ENCODE measurements at regions not wholly inside any gene's neighbourhood (a gene's known extent, or its start where the extent isn't known, plus 50 kb on each side); places are given as distances from the start of the nearest gene placed in this dataset.

DNA sequence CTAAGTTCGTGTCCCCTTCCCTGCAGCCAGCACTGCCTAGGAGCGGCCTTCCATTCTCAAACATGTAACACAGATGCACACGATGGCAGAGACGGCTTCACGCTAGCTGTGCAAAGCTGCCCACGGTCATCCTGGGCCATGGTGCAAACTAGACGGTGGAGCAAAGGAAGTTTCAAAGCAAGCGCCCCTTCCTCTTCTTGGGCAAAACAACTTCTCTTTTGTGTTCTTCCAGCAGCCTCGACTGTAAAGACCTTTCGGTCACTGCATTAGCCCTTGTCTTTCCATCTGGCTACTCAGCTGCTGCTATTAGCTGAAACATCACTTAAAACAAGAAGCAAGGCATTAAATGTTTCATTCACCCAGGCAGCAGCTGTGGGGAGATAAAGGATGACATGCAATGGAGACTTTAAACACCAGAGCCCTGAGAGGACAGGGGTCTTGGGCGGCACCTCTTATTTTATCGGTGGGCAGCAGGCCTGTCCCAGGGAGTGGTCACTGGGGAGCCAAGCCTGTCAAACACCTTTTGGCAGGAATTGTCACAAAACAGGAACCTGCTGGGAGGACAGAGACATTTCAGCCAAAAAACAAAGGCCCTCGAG lies 214.8 kb downstream of the KLF6 start:
- no peak for DNase-seq (ENCODE audit: low read depth)
- Histone ChIP-seq H3K4me3 (ENCODE audit: low read depth, low read length) (no peak overlapping the region), H3K36me3 (ENCODE audit: control insufficient read depth, insufficient read depth, low read length) (no peaks in the 10 kb centered on the region), H3K27me3 (ENCODE audit: control insufficient read depth, insufficient read depth, low read length) (no peaks in the 10 kb centered on the region)
- TF ChIP-seq, protein P1, sequence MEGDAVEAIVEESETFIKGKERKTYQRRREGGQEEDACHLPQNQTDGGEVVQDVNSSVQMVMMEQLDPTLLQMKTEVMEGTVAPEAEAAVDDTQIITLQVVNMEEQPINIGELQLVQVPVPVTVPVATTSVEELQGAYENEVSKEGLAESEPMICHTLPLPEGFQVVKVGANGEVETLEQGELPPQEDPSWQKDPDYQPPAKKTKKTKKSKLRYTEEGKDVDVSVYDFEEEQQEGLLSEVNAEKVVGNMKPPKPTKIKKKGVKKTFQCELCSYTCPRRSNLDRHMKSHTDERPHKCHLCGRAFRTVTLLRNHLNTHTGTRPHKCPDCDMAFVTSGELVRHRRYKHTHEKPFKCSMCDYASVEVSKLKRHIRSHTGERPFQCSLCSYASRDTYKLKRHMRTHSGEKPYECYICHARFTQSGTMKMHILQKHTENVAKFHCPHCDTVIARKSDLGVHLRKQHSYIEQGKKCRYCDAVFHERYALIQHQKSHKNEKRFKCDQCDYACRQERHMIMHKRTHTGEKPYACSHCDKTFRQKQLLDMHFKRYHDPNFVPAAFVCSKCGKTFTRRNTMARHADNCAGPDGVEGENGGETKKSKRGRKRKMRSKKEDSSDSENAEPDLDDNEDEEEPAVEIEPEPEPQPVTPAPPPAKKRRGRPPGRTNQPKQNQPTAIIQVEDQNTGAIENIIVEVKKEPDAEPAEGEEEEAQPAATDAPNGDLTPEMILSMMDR (IDR thresholded peaks at IDR 0.05; ENCODE audit: insufficient read depth, low read length, poor library complexity, severe bottlenecking) = no peak

DNA sequence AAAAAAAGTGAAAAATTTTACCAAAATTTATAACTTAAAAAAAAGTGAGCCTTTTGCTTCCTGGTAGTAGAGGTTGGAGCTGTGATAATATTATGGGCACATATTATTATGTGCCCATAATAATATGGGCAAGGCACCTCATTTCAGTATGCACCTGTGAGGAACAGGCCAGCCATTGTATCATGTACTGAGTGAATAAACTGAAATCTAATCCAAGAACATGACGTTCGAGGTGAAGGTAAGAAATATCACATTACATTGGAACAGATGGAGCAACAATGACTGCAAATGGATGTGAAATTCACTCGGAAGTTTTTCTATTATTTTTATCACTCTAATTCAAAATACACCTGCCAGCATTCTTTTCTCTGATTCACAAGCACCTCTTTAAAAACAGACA lies 216.0 kb downstream of the KLF6 start:
- DNase-seq (ENCODE audit: low read depth) = no peak
- TF ChIP-seq, protein P1 (IDR thresholded peaks at IDR 0.05; ENCODE audit: insufficient read depth, low read length, poor library complexity, severe bottlenecking) = no peak
- no peaks in the 10 kb centered on the region for H3K27me3 ChIP-seq (ENCODE audit: control insufficient read depth, insufficient read depth, low read length)
- H3K4me3 ChIP-seq (ENCODE audit: low read depth, low read length) = no peak overlapping the region
- no peaks in the 10 kb centered on the region for H3K36me3 ChIP-seq (ENCODE audit: control insufficient read depth, insufficient read depth, low read length)

DNA sequence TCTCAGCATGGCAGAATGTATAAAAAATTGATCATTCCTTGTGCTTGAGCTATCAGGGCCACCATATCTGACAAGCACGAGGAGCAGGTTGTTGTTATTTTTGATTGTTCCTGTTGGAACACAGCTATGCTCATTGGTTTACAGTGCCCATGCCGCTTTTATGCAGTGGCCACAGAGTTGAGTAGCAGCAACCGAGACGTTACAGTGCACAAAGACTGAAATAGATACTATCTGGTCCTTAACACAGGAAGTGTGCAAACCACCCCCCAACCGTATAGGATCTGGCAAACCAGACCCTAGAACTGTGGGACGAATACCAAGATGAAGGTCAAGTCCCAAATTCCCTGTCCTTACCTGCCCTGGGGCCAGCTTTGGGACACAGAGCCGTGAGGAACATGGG lies 216.6 kb downstream of the KLF6 start:
- TF ChIP-seq, protein P1 (IDR thresholded peaks at IDR 0.05; ENCODE audit: insufficient read depth, low read length, poor library complexity, severe bottlenecking) = no peak
- Histone ChIP-seq H3K27me3 (ENCODE audit: control insufficient read depth, insufficient read depth, low read length) (no peaks in the 10 kb centered on the region), H3K4me3 (ENCODE audit: low read depth, low read length) (no peak overlapping the region), H3K36me3 (ENCODE audit: control insufficient read depth, insufficient read depth, low read length) (no peaks in the 10 kb centered on the region)
- DNase-seq (ENCODE audit: low read depth) = no peak

DNA sequence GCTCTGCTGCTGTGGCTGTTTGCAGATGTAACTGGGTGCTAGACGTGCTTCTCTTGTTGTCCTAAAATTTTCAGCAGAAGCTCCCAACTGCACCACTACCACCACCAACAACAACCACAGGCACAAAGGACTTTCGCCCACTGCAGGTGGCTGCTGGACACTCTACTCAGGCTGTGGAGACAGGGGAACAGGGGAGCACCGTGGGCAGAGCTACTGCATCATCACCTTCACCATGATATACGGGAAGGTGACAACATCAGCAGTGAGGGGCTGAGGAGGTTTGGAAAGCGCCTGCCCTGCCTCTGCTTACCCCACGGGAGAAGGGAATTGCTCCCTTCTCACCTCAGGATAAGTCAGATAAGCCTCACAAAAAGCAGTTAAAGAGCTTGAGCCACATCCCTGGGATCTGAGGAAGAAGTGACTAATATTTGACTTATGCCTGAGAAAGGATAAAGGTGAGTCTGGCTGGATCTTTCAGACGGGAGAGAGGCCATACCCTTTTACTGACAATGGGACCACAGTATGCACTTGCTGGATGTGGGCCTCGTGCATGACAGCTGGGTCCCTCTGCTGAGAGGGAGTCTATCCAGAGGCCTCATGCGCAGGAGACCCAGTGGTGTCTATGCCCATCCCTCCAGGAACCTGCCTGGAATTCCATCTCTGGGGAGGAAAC lies 217.6 kb downstream of the KLF6 start:
- no peaks in the 10 kb centered on the region for H3K27me3 ChIP-seq (ENCODE audit: control insufficient read depth, insufficient read depth, low read length)
- DNase-seq (ENCODE audit: low read depth) = no peak
- no peak overlapping the region for H3K4me3 ChIP-seq (ENCODE audit: low read depth, low read length)
- TF ChIP-seq, protein P1 (IDR thresholded peaks at IDR 0.05; ENCODE audit: insufficient read depth, low read length, poor library complexity, severe bottlenecking) = no peak
- H3K36me3 ChIP-seq (ENCODE audit: control insufficient read depth, insufficient read depth, low read length) = no peaks in the 10 kb centered on the region

DNA sequence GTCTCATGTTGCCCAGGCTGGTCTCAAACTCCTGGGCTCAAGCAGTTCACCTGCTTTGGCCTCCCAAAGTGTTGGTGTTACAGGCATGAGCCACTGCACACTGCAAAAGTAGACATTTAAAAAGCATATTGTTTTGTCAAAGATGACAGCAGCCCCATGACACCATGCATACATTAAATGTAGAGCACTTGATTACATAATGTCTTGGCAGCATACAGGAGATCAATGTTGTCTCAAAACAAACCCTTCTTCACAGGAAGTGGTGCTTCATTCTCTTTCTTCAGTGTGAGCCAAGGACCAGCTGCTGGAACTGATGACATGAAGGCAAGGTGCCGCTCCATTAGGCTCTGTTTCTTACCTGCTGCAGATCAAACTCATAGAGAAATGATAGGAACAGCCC lies 218.4 kb downstream of the KLF6 start:
- DNase-seq (ENCODE audit: low read depth) = no peak
- TF ChIP-seq, protein P1 (IDR thresholded peaks at IDR 0.05; ENCODE audit: insufficient read depth, low read length, poor library complexity, severe bottlenecking) = no peak
- H3K27me3 ChIP-seq (ENCODE audit: control insufficient read depth, insufficient read depth, low read length) = no peaks in the 10 kb centered on the region
- H3K36me3 ChIP-seq (ENCODE audit: control insufficient read depth, insufficient read depth, low read length) = no peaks in the 10 kb centered on the region
- H3K4me3 ChIP-seq (ENCODE audit: low read depth, low read length) = no peak overlapping the region

All from kidney epithelial cell (primary cell).